HG03064 (cell line): ENCODE measurements at regions not wholly inside any gene's neighbourhood (a gene's known extent, or its start where the extent isn't known, plus 50 kb on each side); places are given as distances from the start of the nearest gene placed in this dataset.
"Not testable (repeated sequence)": the region's sequence is repeated elsewhere in the genome, so short reads cannot be mapped to it uniquely, and the experiment has no call there.

Experiments used
- ATAC-seq: cut with Tn5 transposase; IDR thresholded peaks from one replicate; pipeline ENCODE4 v1.9.1; 2021; ENCODE audit warnings: low read depth; ENCODE audit not compliant: unreplicated experiment

- ATAC-seq, result not testable (repeated sequence)
These were observed 151.7 kb downstream of the VSIG4 start for GRCh38 chrX:65888150-65888549.

GRCh38 chrX:65883556-65883955, 156.3 kb downstream of the VSIG4 start:
- ATAC-seq, result no peak

GRCh38 chrX:65879977-65880799, 159.7 kb downstream of the VSIG4 start:
- ATAC-seq, result no peak

GRCh38 chrX:65878456-65878855, 161.4 kb downstream of the VSIG4 start:
- ATAC-seq, result no peak

- ATAC-seq, result no peak
These were observed 161.9 kb downstream of the VSIG4 start for GRCh38 chrX:65877953-65878352.

GRCh38 chrX:65875614-65876013, 164.3 kb downstream of the VSIG4 start:
- ATAC-seq, result not testable (repeated sequence)

- ATAC-seq, result no peak
These were observed 165.1 kb downstream of the VSIG4 start for GRCh38 chrX:65874765-65875164.

- ATAC-seq, result no peak
These were observed 165.8 kb downstream of the VSIG4 start for GRCh38 chrX:65874110-65874509.

GRCh38 chrX:65873385-65873784, 166.5 kb downstream of the VSIG4 start:
- ATAC-seq, result no peak

GRCh38 chrX:65871671-65872311, 168.1 kb downstream of the VSIG4 start:
- ATAC-seq, result no peak

- not testable (repeated sequence) for ATAC-seq
These were observed 169.3 kb downstream of the VSIG4 start for GRCh38 chrX:65870544-65870943.

GRCh38 chrX:65866773-65867172, 173.1 kb downstream of the VSIG4 start:
- ATAC-seq, result no peak

GRCh38 chrX:65866146-65866545, 173.7 kb downstream of the VSIG4 start:
- no peak for ATAC-seq

GRCh38 chrX:65862638-65863037, 177.2 kb downstream of the VSIG4 start:
- no peak for ATAC-seq

GRCh38 chrX:65859299-65859698, 180.6 kb downstream of the VSIG4 start:
- no peak for ATAC-seq

- not testable (repeated sequence) for ATAC-seq
These were observed 185.4 kb downstream of the VSIG4 start for GRCh38 chrX:65854437-65854836.

- not testable (repeated sequence) for ATAC-seq
These were observed 183.9 kb downstream of the MSN start for GRCh38 chrX:65851306-65851705.

GRCh38 chrX:65850821-65851220, 183.4 kb downstream of the MSN start:
- ATAC-seq, result not testable (repeated sequence)

- ATAC-seq, result no peak
These were observed 179.5 kb downstream of the MSN start for GRCh38 chrX:65846974-65847373.

- no peak for ATAC-seq
These were observed 173.8 kb downstream of the MSN start for GRCh38 chrX:65841263-65841662.

GRCh38 chrX:65838674-65839073, 171.2 kb downstream of the MSN start:
- ATAC-seq, result no peak
